HepG2 (cell line): ENCODE measurements at regions not wholly inside any gene's neighbourhood (a gene's known extent, or its start where the extent isn't known, plus 50 kb on each side); places are given as distances from the start of the nearest gene placed in this dataset.

Experiments
- ATAC-seq: fragments of 200-7000 bp; cut with Tn5 transposase; 3 replicates; pipeline ENCODE4 v1.9.1; 2020; ENCODE audit warnings: mild to moderate bottlenecking, moderate library complexity
- BruUV-seq: library from RNA; stranded (reverse); fragments of 400-500 nt; replicated peaks from 2 replicates; lab custom pipeline; 2021; lab: Mats Ljungman, UMichigan
- CTCF ChIA-PET: fragments of 300-600 bp; formaldehyde crosslinking; extraction: SDS; loops from one replicate; lab custom pipeline; 2021; ENCODE audit warnings: low total read pairs, inconsistent platforms, low intra/inter-chr PET ratio; lab: Yijun Ruan, JAX
- POLR2A ChIA-PET: fragments of 350-600 bp; sonication (Branson Sonifier 250); formaldehyde crosslinking; loops from one replicate; lab custom pipeline; 2020; ENCODE audit warnings: antibody characterized with exemption, inconsistent platforms; lab: Yijun Ruan, JAX
- DNase-seq: peaks from one replicate; pipeline ENCODE4 v3.0.0-alpha.2; 2015; ENCODE audit warnings: low spot score
- FAIRE-seq: peaks from 3 replicates; lab custom pipeline; 2011; peaks lifted over from hg19 to GRCh38; lab: Jason Lieb, UNC
- H2AFZ ChIP-seq: one replicate; pipeline ENCODE4 v1.6.1; 2011; ENCODE audit warnings: low read length, inconsistent platforms
- H3K27ac ChIP-seq: fragments of 300-600 bp; 3 replicates; pipeline ENCODE4 v1.8.0; 2011; ENCODE audit warnings: mixed run types, mild to moderate bottlenecking, mixed read lengths, low read length, inconsistent platforms; ENCODE audit not compliant: insufficient read depth; ENCODE audit errors: extremely low read length
- H3K27me3 ChIP-seq, 2 experiments: fragments of 200-600 bp in 1 of 2; 2 replicates in 1 of 2; 3 replicates in 1 of 2; pipeline versions ENCODE4 v1.6.0 to v1.8.0; 2011; ENCODE audit warnings: low read length in 2 of 2, mild to moderate bottlenecking in 2 of 2, moderate library complexity in 2 of 2, inconsistent platforms in 1 of 2; ENCODE audit not compliant: insufficient read depth in 2 of 2, control insufficient read depth in 1 of 2
- H3K36me3 ChIP-seq, 2 experiments: fragments of 200-600 bp in 1 of 2; replicated peaks in 1 of 2; 2 replicates in 1 of 2; 3 replicates in 1 of 2; pipeline versions ENCODE4 v1.5.1 to v1.8.0; 2011; ENCODE audit warnings: low read length in 2 of 2, inconsistent platforms in 1 of 2; ENCODE audit not compliant: insufficient read depth in 2 of 2, control insufficient read depth in 1 of 2
- H3K4me1 ChIP-seq: 2 replicates; pipeline ENCODE4 v1.5.1; 2012; ENCODE audit warnings: low read length, inconsistent platforms; ENCODE audit not compliant: insufficient read depth
- H3K4me2 ChIP-seq: 2 replicates; pipeline ENCODE4 v1.6.0; 2011; ENCODE audit warnings: low read depth, low read length, inconsistent platforms
- H3K4me3 ChIP-seq, 3 experiments: fragments of 200-600 bp in 1 of 3; sonication (generic), shearing (Covaris generic) in 1 of 3; replicated peaks in 1 of 3; 2 replicates each; pipeline ENCODE4 v1.5.1; 2011 to 2016; ENCODE audit warnings: low read length in 3 of 3, inconsistent platforms in 2 of 3, low read depth in 2 of 3, mild to moderate bottlenecking in 2 of 3, control low read depth in 1 of 3, mixed read lengths in 1 of 3; ENCODE audit not compliant: insufficient read depth in 1 of 3
- H3K79me2 ChIP-seq: one replicate; pipeline ENCODE4 v1.6.1; 2011; ENCODE audit warnings: low read length, inconsistent platforms; ENCODE audit not compliant: insufficient read depth
- H3K9ac ChIP-seq: 2 replicates; pipeline ENCODE4 v1.6.0; 2011; ENCODE audit warnings: mild to moderate bottlenecking, low read depth, low read length, inconsistent platforms; ENCODE audit not compliant: insufficient read depth
- H3K9me3 ChIP-seq: 2 replicates; pipeline ENCODE4 v1.5.1; 2012; ENCODE audit warnings: mild to moderate bottlenecking, low read length
- H4K20me1 ChIP-seq: 2 replicates; pipeline ENCODE4 v1.6.0; 2011; ENCODE audit warnings: inconsistent platforms, mild to moderate bottlenecking, low read length, moderate library complexity; ENCODE audit not compliant: insufficient read depth
- CTCF ChIP-seq: sonication (generic); formaldehyde crosslinking; IDR thresholded peaks from 2 replicates; pipeline ENCODE4 v1.5.0; 2020; ENCODE audit warnings: mild to moderate bottlenecking, missing genetic modification reagents, moderate library complexity
- DNMT1 ChIP-seq: sonication (generic); formaldehyde crosslinking; IDR thresholded peaks from 2 replicates; pipeline ENCODE4 v1.5.1; 2020; ENCODE audit warnings: mild to moderate bottlenecking, missing genetic modification reagents
- KLF6 ChIP-seq: IDR thresholded peaks from 2 replicates; pipeline ENCODE4 v1.8.0; 2016; ENCODE audit warnings: missing biosample characterization, missing genetic modification reagents
- KLF9 ChIP-seq: IDR thresholded peaks from 2 replicates; pipeline ENCODE4 v1.6.1; 2016; ENCODE audit warnings: low read depth
- MED8 ChIP-seq: sonication (generic); formaldehyde crosslinking; IDR thresholded peaks from 2 replicates; pipeline ENCODE4 v1.8.1; 2023; ENCODE audit warnings: mild to moderate bottlenecking, missing genetic modification reagents; ENCODE audit not compliant: insufficient replicate concordance
- PHF21A ChIP-seq: sonication (generic); formaldehyde crosslinking; IDR thresholded peaks from 2 replicates; pipeline ENCODE4 v1.5.0; 2020; ENCODE audit warnings: mild to moderate bottlenecking, missing genetic modification reagents
- PHF8 ChIP-seq: sonication (generic); formaldehyde crosslinking; IDR thresholded peaks from 2 replicates; pipeline ENCODE4 v1.5.0; 2020; ENCODE audit warnings: missing genetic modification reagents
- PTBP1 ChIP-seq: fragments of 200-400 bp; formaldehyde crosslinking; IDR thresholded peaks from 2 replicates; pipeline ENCODE4 v1.6.1; 2018; ENCODE audit warnings: low read length, low read depth; ENCODE audit not compliant: poor library complexity, severe bottlenecking
- ZNF256 ChIP-seq: sonication (generic); formaldehyde crosslinking; conservative IDR thresholded peaks from 2 replicates; pipeline ENCODE4 v1.4.0; 2020; ENCODE audit warnings: missing genetic modification reagents
- ZNF550 ChIP-seq: sonication (generic); formaldehyde crosslinking; IDR thresholded peaks from 2 replicates; pipeline ENCODE4 v1.4.0; 2020; ENCODE audit warnings: mild to moderate bottlenecking, missing genetic modification reagents, borderline replicate concordance
- ZNF616 ChIP-seq: sonication (generic); formaldehyde crosslinking; IDR thresholded peaks from 2 replicates; pipeline ENCODE4 v1.5.0; 2020; ENCODE audit warnings: low read depth, mild to moderate bottlenecking, missing genetic modification reagents
- WGBS: methylation state at CpG from one replicate; pipeline ENCODE4 v1.1.6; 2017; ENCODE audit warnings: low lambda C conversion rate; 5-methylcytosine and 5-hydroxymethylcytosine counted together
- in situ Hi-C: cut with HindIII; loops from 2 replicates; pipeline ENCODE4 v1.10.0; 2017; ENCODE audit warnings: low pct_unique_long_range_greater_than_20kb; ENCODE audit not compliant: extremely low pct_ligation_motif_present
- intact Hi-C: fragments of 100-400 bp; cut with micrococcal nuclease; formaldehyde crosslinking; loops from one replicate; pipeline ENCODE4 v1.10.0; 2022; ENCODE audit not compliant: unreplicated experiment
- TF ChIP-seq, protein P1 (sequence below): sonication (generic); formaldehyde crosslinking; IDR thresholded peaks from 2 replicates; pipeline ENCODE4 v1.5.0; 2020; ENCODE audit warnings: missing genetic modification reagents
- TF ChIP-seq, protein P2 (sequence below): sonication (generic); formaldehyde crosslinking; IDR thresholded peaks from 2 replicates; pipeline ENCODE4 v1.5.1; 2020; ENCODE audit warnings: mild to moderate bottlenecking, missing genetic modification reagents, moderate library complexity
- TF ChIP-seq, protein P3 (sequence below): sonication (generic); formaldehyde crosslinking; IDR thresholded peaks from 2 replicates; pipeline ENCODE4 v1.9.0; 2021; ENCODE audit warnings: missing genetic modification reagents, borderline replicate concordance

DNA sequence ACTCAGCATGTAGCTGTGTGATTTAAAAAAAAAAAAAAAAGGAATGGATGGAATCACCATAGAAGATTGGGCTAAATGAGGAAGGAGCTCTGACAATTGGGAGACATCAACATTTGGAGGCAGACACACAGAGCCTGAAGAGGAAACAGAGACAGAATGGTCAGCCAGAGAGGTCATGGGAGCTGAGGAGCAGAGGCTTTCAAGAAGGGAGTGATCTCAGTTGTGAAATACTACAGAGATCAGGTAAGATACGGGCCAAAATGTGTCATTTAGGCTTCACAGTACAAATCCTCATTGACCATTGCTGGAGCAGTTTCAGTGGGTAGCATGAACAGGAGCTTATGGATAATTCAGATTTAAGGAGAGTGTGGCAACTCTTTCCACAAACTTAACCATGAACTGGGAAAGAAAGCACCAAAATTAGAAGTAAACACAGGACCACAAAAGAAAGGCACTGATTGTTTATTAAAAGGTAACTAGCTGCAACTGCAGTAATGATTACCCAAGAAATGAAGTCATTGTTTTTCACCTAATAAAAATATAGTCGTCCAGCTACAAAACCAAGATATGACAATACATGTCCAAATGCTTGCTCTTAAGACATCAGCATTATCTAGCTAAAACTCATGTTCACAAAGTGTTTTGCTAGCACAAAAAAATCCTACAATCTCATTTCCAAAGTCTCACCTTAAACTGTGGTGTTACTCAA is 203.2 kb downstream of the DHX15 start (continued):
- TF ChIP-seq, protein P1, sequence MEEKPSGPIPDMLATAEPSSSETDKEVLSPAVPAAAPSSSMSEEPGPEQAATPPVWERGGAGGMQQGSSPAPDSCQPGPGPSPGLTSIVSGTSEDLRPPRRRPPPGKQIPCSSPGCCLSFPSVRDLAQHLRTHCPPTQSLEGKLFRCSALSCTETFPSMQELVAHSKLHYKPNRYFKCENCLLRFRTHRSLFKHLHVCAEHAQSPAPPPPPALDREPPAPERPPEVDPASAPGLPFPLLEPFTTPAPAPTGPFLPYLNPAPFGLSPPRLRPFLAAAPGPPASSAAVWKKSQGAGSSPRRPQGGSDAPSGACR (CRISPR knock-in tag), result no peak

DNA sequence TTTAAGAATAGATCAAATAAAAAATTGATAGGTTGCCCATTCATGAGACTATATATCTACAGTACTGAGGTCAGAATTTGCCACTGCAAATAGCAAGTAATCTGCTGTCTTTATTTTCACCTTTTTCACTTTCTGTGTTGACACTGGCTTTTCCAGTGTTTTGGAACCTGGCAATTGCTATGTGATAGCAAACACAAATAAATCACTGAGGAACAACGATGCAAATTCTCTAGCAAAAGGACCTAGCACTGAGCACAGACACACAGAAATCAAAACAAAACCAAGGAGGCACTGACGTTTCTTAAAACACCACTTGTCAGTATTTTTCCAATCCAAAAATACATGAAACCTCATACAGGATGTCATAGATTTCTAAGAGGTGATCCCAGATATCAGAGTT is 210.7 kb downstream of the DHX15 start:
- no peak for ATAC-seq
- in situ Hi-C loops, result no loop called here
- ChIA-PET POLR2A (no interaction called here), CTCF (no interaction called here)
- 5% methylated on average over 2 of the region's 2 CpGs for WGBS
- no TSS peak for BruUV-seq
- H3K4me2 ChIP-seq, result no peak overlapping the region
- no peak for FAIRE-seq
- H3K9me3 ChIP-seq, result no peaks in the 10 kb centered on the region
- H3K4me1 ChIP-seq, result no peaks in the 10 kb centered on the region
- no peak overlapping the region for H3K27ac ChIP-seq
- no peaks in the 10 kb centered on the region for H3K27me3 ChIP-seq
- no peak overlapping the region for H2AFZ ChIP-seq
- DNase-seq, result no peak
- H4K20me1 ChIP-seq, result no peaks in the 10 kb centered on the region
- H3K4me3 ChIP-seq, result no peak overlapping the region
- H3K36me3 ChIP-seq, result no peaks in the 10 kb centered on the region
- no peaks in the 10 kb centered on the region for H3K79me2 ChIP-seq
- intact Hi-C loops, result no loop called here
- H3K9ac ChIP-seq, result no peak overlapping the region
- TF ChIP-seq ZNF550 (CRISPR knock-in tag), result no peak
- no peak for TF ChIP-seq CTCF (CRISPR knock-in tag)
- TF ChIP-seq PTBP1, result no peak
- no peak for TF ChIP-seq ZNF256 (CRISPR knock-in tag)
- no peak for TF ChIP-seq PHF8 (CRISPR knock-in tag)
- no peak for TF ChIP-seq MED8 (CRISPR knock-in tag)
- no peak for TF ChIP-seq ZNF616 (CRISPR knock-in tag)
- TF ChIP-seq, protein P2, sequence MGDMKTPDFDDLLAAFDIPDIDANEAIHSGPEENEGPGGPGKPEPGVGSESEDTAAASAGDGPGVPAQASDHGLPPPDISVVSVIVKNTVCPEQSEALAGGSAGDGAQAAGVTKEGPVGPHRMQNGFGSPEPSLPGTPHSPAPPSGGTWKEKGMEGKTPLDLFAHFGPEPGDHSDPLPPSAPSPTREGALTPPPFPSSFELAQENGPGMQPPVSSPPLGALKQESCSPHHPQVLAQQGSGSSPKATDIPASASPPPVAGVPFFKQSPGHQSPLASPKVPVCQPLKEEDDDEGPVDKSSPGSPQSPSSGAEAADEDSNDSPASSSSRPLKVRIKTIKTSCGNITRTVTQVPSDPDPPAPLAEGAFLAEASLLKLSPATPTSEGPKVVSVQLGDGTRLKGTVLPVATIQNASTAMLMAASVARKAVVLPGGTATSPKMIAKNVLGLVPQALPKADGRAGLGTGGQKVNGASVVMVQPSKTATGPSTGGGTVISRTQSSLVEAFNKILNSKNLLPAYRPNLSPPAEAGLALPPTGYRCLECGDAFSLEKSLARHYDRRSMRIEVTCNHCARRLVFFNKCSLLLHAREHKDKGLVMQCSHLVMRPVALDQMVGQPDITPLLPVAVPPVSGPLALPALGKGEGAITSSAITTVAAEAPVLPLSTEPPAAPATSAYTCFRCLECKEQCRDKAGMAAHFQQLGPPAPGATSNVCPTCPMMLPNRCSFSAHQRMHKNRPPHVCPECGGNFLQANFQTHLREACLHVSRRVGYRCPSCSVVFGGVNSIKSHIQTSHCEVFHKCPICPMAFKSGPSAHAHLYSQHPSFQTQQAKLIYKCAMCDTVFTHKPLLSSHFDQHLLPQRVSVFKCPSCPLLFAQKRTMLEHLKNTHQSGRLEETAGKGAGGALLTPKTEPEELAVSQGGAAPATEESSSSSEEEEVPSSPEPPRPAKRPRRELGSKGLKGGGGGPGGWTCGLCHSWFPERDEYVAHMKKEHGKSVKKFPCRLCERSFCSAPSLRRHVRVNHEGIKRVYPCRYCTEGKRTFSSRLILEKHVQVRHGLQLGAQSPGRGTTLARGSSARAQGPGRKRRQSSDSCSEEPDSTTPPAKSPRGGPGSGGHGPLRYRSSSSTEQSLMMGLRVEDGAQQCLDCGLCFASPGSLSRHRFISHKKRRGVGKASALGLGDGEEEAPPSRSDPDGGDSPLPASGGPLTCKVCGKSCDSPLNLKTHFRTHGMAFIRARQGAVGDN (CRISPR knock-in tag), result no peak
- no peak for TF ChIP-seq PHF21A (CRISPR knock-in tag)
- TF ChIP-seq DNMT1 (CRISPR knock-in tag), result no peak
- TF ChIP-seq, protein P3, sequence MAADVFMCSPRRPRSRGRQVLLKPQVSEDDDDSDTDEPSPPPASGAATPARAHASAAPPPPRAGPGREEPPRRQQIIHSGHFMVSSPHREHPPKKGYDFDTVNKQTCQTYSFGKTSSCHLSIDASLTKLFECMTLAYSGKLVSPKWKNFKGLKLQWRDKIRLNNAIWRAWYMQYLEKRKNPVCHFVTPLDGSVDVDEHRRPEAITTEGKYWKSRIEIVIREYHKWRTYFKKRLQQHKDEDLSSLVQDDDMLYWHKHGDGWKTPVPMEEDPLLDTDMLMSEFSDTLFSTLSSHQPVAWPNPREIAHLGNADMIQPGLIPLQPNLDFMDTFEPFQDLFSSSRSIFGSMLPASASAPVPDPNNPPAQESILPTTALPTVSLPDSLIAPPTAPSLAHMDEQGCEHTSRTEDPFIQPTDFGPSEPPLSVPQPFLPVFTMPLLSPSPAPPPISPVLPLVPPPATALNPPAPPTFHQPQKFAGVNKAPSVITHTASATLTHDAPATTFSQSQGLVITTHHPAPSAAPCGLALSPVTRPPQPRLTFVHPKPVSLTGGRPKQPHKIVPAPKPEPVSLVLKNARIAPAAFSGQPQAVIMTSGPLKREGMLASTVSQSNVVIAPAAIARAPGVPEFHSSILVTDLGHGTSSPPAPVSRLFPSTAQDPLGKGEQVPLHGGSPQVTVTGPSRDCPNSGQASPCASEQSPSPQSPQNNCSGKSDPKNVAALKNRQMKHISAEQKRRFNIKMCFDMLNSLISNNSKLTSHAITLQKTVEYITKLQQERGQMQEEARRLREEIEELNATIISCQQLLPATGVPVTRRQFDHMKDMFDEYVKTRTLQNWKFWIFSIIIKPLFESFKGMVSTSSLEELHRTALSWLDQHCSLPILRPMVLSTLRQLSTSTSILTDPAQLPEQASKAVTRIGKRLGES (CRISPR knock-in tag), result no peak
- TF ChIP-seq KLF9 (CRISPR knock-in tag), result no peak
- no peak for TF ChIP-seq KLF6 (CRISPR knock-in tag)
